A673 (cell line): ENCODE measurements at regions not wholly inside any gene's neighbourhood (a gene's known extent, or its start where the extent isn't known, plus 50 kb on each side); places are given as distances from the start of the nearest gene placed in this dataset.

Source experiments
- BruUV-seq: library from RNA; stranded (reverse); fragments of 400-500 nt; replicated peaks from 2 replicates; lab custom pipeline; 2021; lab: Mats Ljungman, UMichigan
- CTCF ChIA-PET: fragments of 300-600 bp; sonication (Branson Sonifier 250); formaldehyde crosslinking; loops from one replicate; lab custom pipeline; 2022; ENCODE audit warnings: antibody characterized with exemption; lab: Charles Lee
- POLR2A ChIA-PET: fragments of 300-600 bp; sonication (Branson Sonifier 250); formaldehyde crosslinking; loops from one replicate; lab custom pipeline; 2022; ENCODE audit warnings: antibody characterized with exemption; ENCODE audit not compliant: low non-redundant PET; lab: Charles Lee
- DNase-seq: peaks from one replicate; pipeline ENCODE4 v3.0.0-alpha.2; 2015; ENCODE audit warnings: low spot score
- H3K27ac ChIP-seq: fragments of 200-600 bp; sonication (generic); 2 replicates; pipeline ENCODE4 v1.5.1; 2016; ENCODE audit warnings: mixed run types, low read depth, mild to moderate bottlenecking, mixed read lengths, antibody characterized with exemption, low read length; ENCODE audit not compliant: poor library complexity, severe bottlenecking
- H3K27me3 ChIP-seq: fragments of 200-600 bp; sonication (generic); replicated peaks from 2 replicates; pipeline ENCODE4 v1.6.1; 2017; ENCODE audit warnings: mixed run types, low read depth, mild to moderate bottlenecking, mixed read lengths, antibody characterized with exemption, low read length; ENCODE audit not compliant: insufficient read depth, poor library complexity
- H3K36me3 ChIP-seq: fragments of 200-600 bp; sonication (generic); 2 replicates; pipeline ENCODE4 v1.6.1; 2016; ENCODE audit warnings: mixed run types, mild to moderate bottlenecking, mixed read lengths, antibody characterized with exemption, low read length; ENCODE audit not compliant: insufficient read depth, poor library complexity, severe bottlenecking
- H3K4me1 ChIP-seq: fragments of 200-600 bp; sonication (generic); 2 replicates; pipeline ENCODE4 v1.6.1; 2017; ENCODE audit warnings: mixed run types, mild to moderate bottlenecking, mixed read lengths, antibody characterized with exemption, low read length; ENCODE audit not compliant: insufficient read depth, poor library complexity, severe bottlenecking
- H3K4me3 ChIP-seq: fragments of 200-600 bp; sonication (generic); 2 replicates; pipeline ENCODE4 v1.5.1; 2016; ENCODE audit warnings: low read depth, mixed run types, mild to moderate bottlenecking, mixed read lengths, low read length; ENCODE audit not compliant: poor library complexity, severe bottlenecking
- H3K9me3 ChIP-seq: fragments of 200-600 bp; sonication (generic); 2 replicates; pipeline ENCODE4 v1.6.1; 2016; ENCODE audit warnings: mixed run types, low read depth, mild to moderate bottlenecking, mixed read lengths, antibody characterized with exemption, low read length; ENCODE audit not compliant: poor library complexity, severe bottlenecking
- EZH2 ChIP-seq: fragments of 200-600 bp; sonication (generic); IDR thresholded peaks from 2 replicates; pipeline ENCODE4 v1.6.1; 2017; ENCODE audit warnings: borderline replicate concordance, low read depth, mild to moderate bottlenecking, mixed read lengths, antibody characterized with exemption, low read length; ENCODE audit not compliant: poor library complexity, severe bottlenecking
- intact Hi-C: fragments of 100-400 bp; cut with micrococcal nuclease; formaldehyde crosslinking; loops from one replicate; pipeline ENCODE4 v1.10.0; 2022; ENCODE audit not compliant: unreplicated experiment
- TF ChIP-seq, protein P1 (sequence below): fragments of 300-800, 200-600 bp; sonication (generic); conservative IDR thresholded peaks from 2 replicates; pipeline ENCODE4 v1.5.1; 2017; ENCODE audit warnings: low read depth, mild to moderate bottlenecking, antibody characterized with exemption, low read length, moderate library complexity, mixed read lengths

DNA sequence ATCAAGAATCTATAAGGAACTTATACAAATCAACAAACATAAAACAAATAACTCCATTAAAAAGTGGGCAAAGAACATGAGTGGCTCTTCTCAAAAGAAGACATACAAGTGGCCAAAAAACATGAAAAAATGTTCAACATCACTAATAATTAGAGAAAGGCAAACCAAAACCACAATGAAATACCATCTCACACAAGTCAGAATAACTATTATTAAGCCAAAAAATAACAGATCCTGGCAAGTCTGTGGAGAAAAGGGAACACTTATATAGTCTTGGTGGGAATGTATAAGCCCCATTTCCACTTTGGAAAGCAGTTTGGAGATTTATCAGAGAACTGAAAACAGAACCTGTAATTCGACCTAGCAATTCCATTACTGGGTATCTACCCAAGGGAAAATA is 921.0 kb downstream of the KCNA4 start:
- Histone ChIP-seq H3K4me3 (no peak overlapping the region), H3K36me3 (no peaks in the 10 kb centered on the region), H3K9me3 (no peaks in the 10 kb centered on the region), H3K27ac (no peak overlapping the region), H3K4me1 (no peaks in the 10 kb centered on the region), H3K27me3 (no peaks in the 10 kb centered on the region)
- DNase-seq, result no peak
- ChIA-PET POLR2A (no interaction called here), CTCF (no interaction called here)
- intact Hi-C loops, result no loop called here
- no peak for TF ChIP-seq EZH2
- TF ChIP-seq, protein P1, sequence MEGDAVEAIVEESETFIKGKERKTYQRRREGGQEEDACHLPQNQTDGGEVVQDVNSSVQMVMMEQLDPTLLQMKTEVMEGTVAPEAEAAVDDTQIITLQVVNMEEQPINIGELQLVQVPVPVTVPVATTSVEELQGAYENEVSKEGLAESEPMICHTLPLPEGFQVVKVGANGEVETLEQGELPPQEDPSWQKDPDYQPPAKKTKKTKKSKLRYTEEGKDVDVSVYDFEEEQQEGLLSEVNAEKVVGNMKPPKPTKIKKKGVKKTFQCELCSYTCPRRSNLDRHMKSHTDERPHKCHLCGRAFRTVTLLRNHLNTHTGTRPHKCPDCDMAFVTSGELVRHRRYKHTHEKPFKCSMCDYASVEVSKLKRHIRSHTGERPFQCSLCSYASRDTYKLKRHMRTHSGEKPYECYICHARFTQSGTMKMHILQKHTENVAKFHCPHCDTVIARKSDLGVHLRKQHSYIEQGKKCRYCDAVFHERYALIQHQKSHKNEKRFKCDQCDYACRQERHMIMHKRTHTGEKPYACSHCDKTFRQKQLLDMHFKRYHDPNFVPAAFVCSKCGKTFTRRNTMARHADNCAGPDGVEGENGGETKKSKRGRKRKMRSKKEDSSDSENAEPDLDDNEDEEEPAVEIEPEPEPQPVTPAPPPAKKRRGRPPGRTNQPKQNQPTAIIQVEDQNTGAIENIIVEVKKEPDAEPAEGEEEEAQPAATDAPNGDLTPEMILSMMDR, result no peak
- BruUV-seq, result no TSS peak

DNA sequence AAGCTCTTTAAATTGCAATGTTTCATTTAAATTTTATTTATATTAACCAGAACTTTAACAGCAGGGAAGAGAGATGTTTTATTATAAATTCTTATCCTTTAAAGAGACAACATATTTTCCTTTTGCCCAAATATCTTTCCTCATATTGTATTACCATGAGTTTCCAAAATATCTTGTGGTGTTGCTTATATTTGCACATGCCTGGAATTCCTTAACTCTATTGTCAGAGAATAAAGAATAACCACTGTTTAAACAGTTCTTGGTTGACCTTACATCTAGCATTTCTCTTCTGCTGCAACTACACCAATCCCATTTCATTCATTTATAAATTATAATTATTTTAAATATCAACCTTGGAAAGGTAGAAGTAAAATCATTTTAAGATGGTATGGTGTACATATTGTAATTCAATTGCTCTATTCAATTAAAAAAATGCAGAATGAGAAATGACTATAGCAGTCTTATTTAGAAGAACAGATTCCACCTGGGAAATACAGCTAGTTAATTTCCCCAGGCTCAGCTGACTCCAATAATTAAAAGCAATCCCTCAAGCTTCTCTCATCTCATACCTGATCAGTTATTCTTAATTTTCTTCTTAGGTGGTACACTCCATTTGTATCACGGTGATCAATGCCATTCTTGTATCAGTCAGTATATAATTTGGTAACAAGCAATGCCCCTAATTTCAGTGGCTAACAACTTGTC is 923.3 kb downstream of the KCNA4 start:
- intact Hi-C loops, result no loop called here
- ChIA-PET POLR2A (no interaction called here), CTCF (no interaction called here)
- Histone ChIP-seq H3K4me1 (no peaks in the 10 kb centered on the region), H3K36me3 (no peaks in the 10 kb centered on the region), H3K27me3 (no peaks in the 10 kb centered on the region), H3K27ac (no peak overlapping the region), H3K4me3 (no peak overlapping the region), H3K9me3 (no peaks in the 10 kb centered on the region)
- no TSS peak for BruUV-seq
- TF ChIP-seq, protein P1, result no peak
- TF ChIP-seq EZH2, result no peak
- no peak for DNase-seq

DNA sequence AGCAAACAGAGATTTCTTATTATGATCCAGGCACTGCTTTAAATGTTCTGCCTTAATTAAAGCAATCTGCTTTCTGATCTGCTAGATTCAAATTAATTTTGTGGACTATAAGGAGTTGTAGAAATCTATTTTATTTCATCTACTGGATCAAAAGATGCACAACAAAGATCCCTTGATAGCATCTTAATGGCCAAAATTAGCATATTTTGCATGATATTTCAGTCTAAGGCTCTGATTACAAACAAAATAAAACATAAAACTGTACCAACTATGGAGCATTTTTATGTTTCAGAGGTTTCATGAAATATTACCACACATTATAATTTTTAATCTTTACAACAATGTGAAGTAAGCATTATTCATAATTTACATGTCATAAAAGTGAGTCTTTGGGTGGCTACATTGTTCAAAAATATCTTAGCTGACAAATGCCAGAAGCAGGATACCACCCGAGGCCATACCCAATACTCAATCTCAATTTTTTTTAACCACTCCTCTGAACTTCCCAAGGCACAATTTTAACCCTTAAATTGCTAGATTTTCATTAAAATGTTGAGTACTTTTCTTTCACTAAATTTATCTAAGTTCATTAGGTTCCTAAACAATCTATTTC is 929.5 kb downstream of the KCNA4 start:
- no peak overlapping the region for H3K27ac ChIP-seq
- H3K9me3 ChIP-seq, result no peaks in the 10 kb centered on the region
- intact Hi-C loops, result no loop called here
- DNase-seq, result no peak
- TF ChIP-seq, protein P1, result no peak
- TF ChIP-seq EZH2, result no peak
- H3K4me1 ChIP-seq, result no peaks in the 10 kb centered on the region
- ChIA-PET POLR2A (no interaction called here), CTCF (no interaction called here)
- no peak overlapping the region for H3K4me3 ChIP-seq
- no TSS peak for BruUV-seq
- no peaks in the 10 kb centered on the region for H3K36me3 ChIP-seq
- no peaks in the 10 kb centered on the region for H3K27me3 ChIP-seq
